GM18505 (cell line): ENCODE measurements at regions not wholly inside any gene's neighbourhood (a gene's known extent, or its start where the extent isn't known, plus 50 kb on each side); places are given as distances from the start of the nearest gene placed in this dataset.

Source experiments
- ATAC-seq: cut with Tn5 transposase; IDR thresholded peaks from one replicate; pipeline ENCODE4 v1.9.1; 2021; ENCODE audit not compliant: unreplicated experiment
- POLR2A ChIP-seq: IDR thresholded peaks from 4 replicates; pipeline ENCODE4 v1.6.1; 2011; ENCODE audit warnings: borderline replicate concordance; ENCODE audit not compliant: insufficient read depth, insufficient read length; ENCODE audit errors: extremely low read depth

DNA sequence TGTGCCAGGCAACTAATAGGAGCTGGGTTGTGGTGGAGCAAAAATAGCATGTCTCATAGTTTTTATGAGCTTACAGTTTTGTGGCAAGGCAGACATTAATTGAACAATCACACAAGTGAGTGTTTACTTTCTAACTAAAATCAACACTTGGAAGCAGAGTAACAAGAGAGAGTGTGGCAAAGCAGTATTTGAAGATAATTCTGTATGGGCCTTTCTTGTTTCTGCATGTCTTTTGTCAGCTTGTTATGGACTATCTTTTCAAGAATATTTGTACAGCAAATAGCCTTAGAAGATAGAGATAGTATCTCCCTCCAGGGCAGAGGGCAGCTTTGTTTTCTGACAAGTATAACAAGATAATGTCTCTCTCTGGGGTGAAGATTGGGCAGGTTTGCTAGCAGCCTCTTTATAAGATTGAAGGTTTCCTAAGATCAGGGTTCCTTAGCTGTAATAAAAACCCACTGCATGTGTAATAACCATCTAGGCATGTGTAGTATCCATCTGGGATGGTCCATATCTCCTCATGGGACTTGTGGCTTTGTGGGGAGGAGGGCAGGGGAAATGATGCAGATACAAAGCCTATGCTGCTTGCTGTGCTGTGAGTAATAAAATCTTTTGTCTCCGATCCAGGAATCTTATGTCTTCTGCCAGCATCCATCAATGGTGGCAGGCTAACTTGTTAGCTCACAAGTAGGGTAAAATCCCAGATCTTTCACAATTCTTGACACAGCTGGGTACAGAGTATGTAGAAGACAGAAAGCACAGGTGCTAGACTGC is 479.9 kb downstream of the KDM4C start:
- ATAC-seq = no peak
- TF ChIP-seq POLR2A = no peak

DNA sequence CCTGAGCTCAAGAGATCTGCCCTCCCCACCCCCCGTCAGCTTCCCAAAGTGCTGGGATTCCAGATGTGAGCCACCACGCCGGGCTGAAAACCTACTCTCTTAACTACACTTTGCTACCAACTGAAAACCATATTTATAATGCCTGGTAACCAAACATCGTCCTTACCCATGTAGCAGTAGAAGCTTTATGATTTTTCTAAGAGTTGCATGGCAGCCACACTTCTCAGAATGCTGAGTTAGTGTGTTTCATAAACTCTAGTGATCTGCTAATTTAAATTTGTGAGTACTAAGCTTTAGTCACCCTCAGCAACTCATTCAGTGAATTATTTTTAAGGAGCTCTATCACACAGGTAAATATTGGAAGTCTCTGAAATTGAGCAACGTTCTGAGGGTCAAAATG is 478.4 kb downstream of the KDM4C start:
- TF ChIP-seq POLR2A = no peak
- ATAC-seq = no peak

DNA sequence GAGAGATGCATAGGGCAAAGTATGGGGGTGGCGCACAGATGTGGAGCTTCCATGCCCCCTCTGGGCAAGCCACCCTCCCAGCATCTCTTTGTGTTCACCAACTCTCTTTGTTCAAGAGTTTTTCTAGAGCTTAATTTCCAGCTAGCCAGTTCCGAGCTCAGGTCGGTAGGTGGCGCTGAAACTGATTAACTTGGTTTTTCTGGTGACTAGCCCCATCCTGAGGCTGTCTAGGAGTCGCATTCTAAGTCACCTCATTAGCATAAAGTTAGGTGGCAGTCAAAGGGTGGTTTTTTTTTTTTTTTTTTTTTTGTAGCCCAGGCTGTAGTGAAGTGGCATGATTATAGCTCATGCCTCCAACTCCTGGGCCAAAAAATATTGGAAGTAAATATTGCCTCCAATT is 476.4 kb downstream of the KDM4C start:
- no peak for ATAC-seq
- TF ChIP-seq POLR2A = no peak

DNA sequence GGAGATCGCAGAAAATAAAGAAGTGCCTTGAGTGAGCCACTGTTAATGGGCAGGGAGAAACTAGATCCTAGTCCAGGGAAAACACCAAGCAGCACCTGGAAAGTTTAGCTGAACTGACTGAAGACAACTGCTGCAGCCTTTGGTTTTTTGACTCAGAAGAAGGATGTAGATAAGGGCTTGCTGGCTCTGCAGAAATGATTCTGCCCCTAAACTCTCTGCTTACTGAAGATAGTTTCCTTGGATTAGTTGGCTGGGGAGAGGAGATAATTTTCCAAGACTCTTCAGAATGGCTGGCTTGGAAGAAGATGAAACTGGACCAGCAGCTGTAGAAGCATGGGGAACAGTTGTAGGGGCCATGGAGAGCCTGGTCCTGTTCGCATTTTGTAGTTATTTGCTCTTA is 471.8 kb downstream of the KDM4C start:
- no peak for TF ChIP-seq POLR2A
- ATAC-seq = no peak

DNA sequence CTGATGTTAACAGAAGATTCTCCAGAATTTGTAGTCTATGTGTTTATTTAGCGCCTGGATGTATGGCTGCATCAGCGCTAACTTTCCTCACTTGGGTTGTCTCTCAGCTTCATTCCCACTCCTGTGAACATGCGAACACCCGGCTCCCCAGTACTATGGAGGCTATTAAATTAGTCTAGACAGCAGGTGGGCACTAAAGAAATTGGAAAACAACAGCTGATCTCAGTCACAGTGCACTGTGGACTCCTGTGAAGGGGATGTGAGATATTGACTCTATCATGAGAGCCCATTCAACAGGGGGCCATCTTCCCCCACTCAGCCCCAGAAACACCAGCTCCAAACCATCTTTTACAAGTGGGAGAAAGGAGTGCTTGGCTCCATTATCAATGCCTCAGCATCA is 471.0 kb downstream of the KDM4C start:
- no peak for TF ChIP-seq POLR2A
- ATAC-seq = no peak

DNA sequence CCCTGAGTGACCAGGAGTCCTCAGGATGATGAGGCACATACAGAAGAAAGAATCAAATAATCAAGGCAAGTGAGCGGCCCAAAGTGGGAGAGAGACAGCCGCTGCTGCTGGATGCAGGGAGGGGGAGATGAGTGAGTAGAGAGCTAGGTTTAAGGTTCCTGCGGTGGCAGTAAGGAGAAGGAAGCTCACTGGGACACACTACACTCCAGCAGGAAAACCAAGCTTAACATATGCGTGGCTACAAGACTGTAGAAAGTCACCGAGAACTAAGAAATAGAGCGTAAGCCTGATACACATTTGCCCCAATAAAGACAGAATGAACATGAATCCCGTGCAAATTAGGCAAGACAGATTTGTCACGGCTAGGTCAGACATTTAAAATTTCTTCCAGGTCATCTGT is 470.2 kb downstream of the KDM4C start:
- TF ChIP-seq POLR2A = no peak
- no peak for ATAC-seq

DNA sequence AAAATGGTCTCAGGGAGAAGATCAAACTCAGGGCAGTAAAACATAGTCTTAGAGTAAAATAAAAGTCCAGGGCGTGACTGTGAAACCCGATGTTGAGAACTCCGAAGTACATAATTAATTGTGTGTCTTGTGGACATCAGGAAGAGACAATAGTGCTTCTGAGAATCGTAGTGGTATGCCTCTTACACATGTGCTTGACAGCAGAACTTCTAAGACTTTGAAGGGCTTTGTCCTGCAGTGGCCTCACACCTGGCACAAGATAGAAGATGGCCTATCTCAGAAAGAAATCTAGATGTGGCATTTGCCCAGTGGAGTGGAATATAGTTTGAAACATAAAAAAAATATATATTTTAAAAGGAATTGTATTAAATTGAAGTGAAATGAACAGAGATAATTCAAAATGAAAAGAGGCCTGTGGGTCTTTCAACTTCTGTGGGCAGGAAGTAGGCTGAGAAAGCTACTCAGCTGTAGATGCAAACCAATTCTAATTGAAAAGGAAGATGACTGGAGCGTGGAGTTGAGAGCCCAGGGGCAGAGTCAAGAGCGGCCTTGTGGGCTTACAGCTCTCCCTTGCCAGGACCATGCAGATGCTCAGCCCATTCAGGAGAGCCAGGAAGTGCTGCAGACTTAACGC is 468.4 kb downstream of the KDM4C start:
- no peak for TF ChIP-seq POLR2A
- no peak for ATAC-seq
